ENCODE measurements at regions not wholly inside any gene's neighbourhood (a gene's known extent, or its start where the extent isn't known, plus 50 kb on each side); places are given as distances from the start of the nearest gene placed in this dataset.

- H3K9me3 Mint-ChIP-seq (ENCODE audit: unreplicated experiment), result peaks cover 9% of the 10 kb centered on the region
- DNase-seq, result no peak
- H3K4me3 Mint-ChIP-seq (ENCODE audit: unreplicated experiment), result no peak overlapping the region
- H3K27ac Mint-ChIP-seq (ENCODE audit: unreplicated experiment), result no peak overlapping the region
- H3K4me1 Mint-ChIP-seq (ENCODE audit: low read depth, unreplicated experiment), result no peaks in the 10 kb centered on the region
- no peak for TF ChIP-seq CTCF (IDR thresholded peaks at IDR 0.05; ENCODE audit: partially characterized antibody, unreplicated experiment)
- H3K27me3 Mint-ChIP-seq (ENCODE audit: unreplicated experiment), result peaks cover 2% of the 10 kb centered on the region
- peaks cover 5% of the 10 kb centered on the region for H3K36me3 Mint-ChIP-seq (ENCODE audit: unreplicated experiment)
Measured at GRCh38 chr7:153422291-153423209, 629.6 kb upstream of the DPP6 start.

GRCh38 chr7:153423210-153423590, 629.0 kb upstream of the DPP6 start:
- TF ChIP-seq CTCF (IDR thresholded peaks at IDR 0.05; ENCODE audit: partially characterized antibody, unreplicated experiment), result no peak
- Mint-ChIP-seq H3K27ac (ENCODE audit: unreplicated experiment) (no peak overlapping the region), H3K27me3 (ENCODE audit: unreplicated experiment) (no peaks in the 10 kb centered on the region), H3K4me3 (ENCODE audit: unreplicated experiment) (no peak overlapping the region), H3K36me3 (ENCODE audit: unreplicated experiment) (peaks cover 4% of the 10 kb centered on the region), H3K4me1 (ENCODE audit: low read depth, unreplicated experiment) (no peaks in the 10 kb centered on the region), H3K9me3 (ENCODE audit: unreplicated experiment) (peaks cover 8% of the 10 kb centered on the region)
- DNase-seq, result no peak

- TF ChIP-seq CTCF (IDR thresholded peaks at IDR 0.05; ENCODE audit: partially characterized antibody, unreplicated experiment), result no peak
- H3K4me1 Mint-ChIP-seq (ENCODE audit: low read depth, unreplicated experiment), result no peaks in the 10 kb centered on the region
- no peak overlapping the region for H3K27ac Mint-ChIP-seq (ENCODE audit: unreplicated experiment)
- H3K4me3 Mint-ChIP-seq (ENCODE audit: unreplicated experiment), result no peak overlapping the region
- no peak for DNase-seq
- peaks cover 8% of the 10 kb centered on the region for H3K36me3 Mint-ChIP-seq (ENCODE audit: unreplicated experiment)
- peaks cover 6% of the 10 kb centered on the region for H3K9me3 Mint-ChIP-seq (ENCODE audit: unreplicated experiment)
- H3K27me3 Mint-ChIP-seq (ENCODE audit: unreplicated experiment), result peaks cover 3% of the 10 kb centered on the region
Measured at GRCh38 chr7:153430931-153431330, 621.3 kb upstream of the DPP6 start.

GRCh38 chr7:153432063-153432462, 620.1 kb upstream of the DPP6 start:
- peaks cover 8% of the 10 kb centered on the region for H3K36me3 Mint-ChIP-seq (ENCODE audit: unreplicated experiment)
- DNase-seq, result no peak

More at GRCh38 chr7:153432063-153432462, 620.1 kb upstream of the DPP6 start:
- H3K4me1 Mint-ChIP-seq (ENCODE audit: low read depth, unreplicated experiment), result no peaks in the 10 kb centered on the region
- TF ChIP-seq CTCF (IDR thresholded peaks at IDR 0.05; ENCODE audit: partially characterized antibody, unreplicated experiment), result no peak
- H3K27ac Mint-ChIP-seq (ENCODE audit: unreplicated experiment), result no peak overlapping the region
- peaks cover 6% of the 10 kb centered on the region for H3K9me3 Mint-ChIP-seq (ENCODE audit: unreplicated experiment)
- no peak overlapping the region for H3K4me3 Mint-ChIP-seq (ENCODE audit: unreplicated experiment)
- peaks cover 3% of the 10 kb centered on the region for H3K27me3 Mint-ChIP-seq (ENCODE audit: unreplicated experiment)
